SK-N-SH (cell line): ENCODE measurements at regions not wholly inside any gene's neighbourhood (a gene's known extent, or its start where the extent isn't known, plus 50 kb on each side); places are given as distances from the start of the nearest gene placed in this dataset.

Experiments
- CTCF ChIA-PET: fragments of 300-600, 350-600 bp; formaldehyde crosslinking; extraction: SDS; loops from one replicate; lab custom pipeline; 2021; lab: Yijun Ruan, JAX
- POLR2A ChIA-PET: fragments of 350-600 bp; sonication (Branson Sonifier 250); formaldehyde crosslinking; extraction: SDS; loops from one replicate; lab custom pipeline; 2020; ENCODE audit warnings: antibody characterized with exemption, inconsistent platforms; lab: Yijun Ruan, JAX
- DNase-seq: peaks from one replicate; pipeline ENCODE4 v3.0.0; 2012
- H2AFZ ChIP-seq: fragments of 200-600 bp; sonication (generic); 2 replicates; pipeline ENCODE4 v1.8.1; 2016; ENCODE audit warnings: antibody characterized with exemption, mild to moderate bottlenecking, low read depth
- H3F3A ChIP-seq: fragments of 200-600 bp; sonication (generic); replicated peaks from 2 replicates; pipeline ENCODE3; 2016; ENCODE audit warnings: antibody characterized with exemption, mild to moderate bottlenecking; ENCODE audit not compliant: insufficient read depth
- H3K27ac ChIP-seq, 2 experiments: fragments of 200-500 bp in 1 of 2; fragments of 200-600 bp in 1 of 2; sonication (Bioruptor generic) in 1 of 2; sonication (generic), shearing (Covaris generic) in 1 of 2; 2 replicates each; pipeline versions ENCODE4 v1.5.1 to v1.6.1; 2014 to 2016; ENCODE audit warnings: low read depth in 2 of 2, inconsistent platforms in 1 of 2, low read length in 1 of 2, mild to moderate bottlenecking in 1 of 2, mixed read lengths in 1 of 2
- H3K27me3 ChIP-seq: fragments of 200-600 bp; sonication (generic), shearing (Covaris generic); 2 replicates; pipeline ENCODE4 v1.6.1; 2016; ENCODE audit warnings: mixed run types; ENCODE audit not compliant: insufficient read depth
- H3K36me3 ChIP-seq, 2 experiments: fragments of 200-500 bp in 1 of 2; fragments of 200-600 bp in 1 of 2; sonication (Bioruptor generic) in 1 of 2; sonication (generic) in 1 of 2; replicated peaks in 1 of 2; 2 replicates each; pipeline versions ENCODE3 to v1.5.1; 2014 to 2016; ENCODE audit warnings: low read length in 1 of 2, mild to moderate bottlenecking in 1 of 2; ENCODE audit not compliant: insufficient read depth in 2 of 2, control insufficient read depth in 1 of 2
- H3K4me1 ChIP-seq, 2 experiments: fragments of 200-500 bp in 1 of 2; fragments of 200-600 bp in 1 of 2; sonication (Bioruptor generic) in 1 of 2; sonication (generic), shearing (Covaris generic) in 1 of 2; 2 replicates each; pipeline versions ENCODE4 v1.5.1 to v1.6.1; 2014 to 2016; ENCODE audit warnings: low read depth in 1 of 2, low read length in 1 of 2, mixed run types in 1 of 2; ENCODE audit not compliant: insufficient read depth in 2 of 2, control insufficient read depth in 1 of 2
- H3K4me2 ChIP-seq: fragments of 200-600 bp; sonication (generic), shearing (Covaris generic); 2 replicates; pipeline ENCODE4 v1.6.1; 2017; ENCODE audit warnings: mixed run types
- H3K4me3 ChIP-seq, 2 experiments: fragments of 200-500 bp in 1 of 2; fragments of 200-600 bp in 1 of 2; sonication (Bioruptor generic) in 1 of 2; sonication (generic), shearing (Covaris generic) in 1 of 2; 2 replicates each; pipeline versions ENCODE4 v1.5.1 to v1.8.1; 2014 to 2016; ENCODE audit warnings: low read depth in 2 of 2, inconsistent platforms in 1 of 2, low read length in 1 of 2, mild to moderate bottlenecking in 1 of 2, mixed read lengths in 1 of 2, moderate library complexity in 1 of 2
- H3K79me2 ChIP-seq: fragments of 200-600 bp; sonication (generic); 2 replicates; pipeline ENCODE4 v1.8.1; 2017; ENCODE audit warnings: mild to moderate bottlenecking; ENCODE audit not compliant: insufficient read depth
- H3K9ac ChIP-seq: fragments of 200-600 bp; sonication (generic); 2 replicates; pipeline ENCODE4 v1.6.1; 2017; ENCODE audit warnings: mixed run types
- H3K9me2 ChIP-seq: fragments of 200-600 bp; sonication (generic); 2 replicates; pipeline ENCODE4 v1.6.1; 2017; ENCODE audit warnings: mixed run types
- H3K9me3 ChIP-seq: fragments of 200-600 bp; sonication (generic); 2 replicates; pipeline ENCODE4 v1.6.1; 2017; ENCODE audit warnings: mixed run types, mild to moderate bottlenecking, moderate library complexity
- H4K20me1 ChIP-seq: fragments of 200-600 bp; sonication (generic); 2 replicates; pipeline ENCODE4 v1.6.1; 2017; ENCODE audit warnings: mild to moderate bottlenecking, mixed run types; ENCODE audit not compliant: insufficient read depth
- ELF1 ChIP-seq: IDR thresholded peaks from 2 replicates; pipeline ENCODE4 v1.4.0; 2012
- EZH2phosphoT487 ChIP-seq: fragments of 200-600 bp; sonication (generic); IDR thresholded peaks from 2 replicates; pipeline ENCODE4 v1.6.1; 2017; ENCODE audit warnings: low read depth, mixed run types, mild to moderate bottlenecking, antibody characterized with exemption, moderate library complexity, borderline replicate concordance
- FOXM1 ChIP-seq: IDR thresholded peaks from 2 replicates; pipeline ENCODE4 v1.4.0; 2012; ENCODE audit warnings: low read depth, mild to moderate bottlenecking
- GATA2 ChIP-seq: sonication (generic); formaldehyde crosslinking; IDR thresholded peaks from 2 replicates; pipeline ENCODE4 v1.5.0; 2020; ENCODE audit warnings: mild to moderate bottlenecking, missing genetic modification reagents
- MXI1 ChIP-seq: IDR thresholded peaks from 2 replicates; pipeline ENCODE4 v1.6.1; 2012; ENCODE audit warnings: mild to moderate bottlenecking, low read depth, low read length, improper control_type of control experiment
- NFIC ChIP-seq: IDR thresholded peaks from 2 replicates; pipeline ENCODE4 v1.4.0; 2012; ENCODE audit warnings: borderline replicate concordance
- PBX3 ChIP-seq: IDR thresholded peaks from 2 replicates; pipeline ENCODE4; 2012
- RAD21 ChIP-seq: IDR thresholded peaks from 2 replicates; pipeline ENCODE4 v1.6.1; 2012; ENCODE audit warnings: mild to moderate bottlenecking, low read length
- REST ChIP-seq: IDR thresholded peaks from 2 replicates; pipeline ENCODE4 v1.6.1; 2012; ENCODE audit warnings: mild to moderate bottlenecking, low read depth, low read length, moderate library complexity
- RXRA ChIP-seq: IDR thresholded peaks from 2 replicates; pipeline ENCODE4 v1.4.0; 2012; ENCODE audit warnings: low read depth, mild to moderate bottlenecking, borderline replicate concordance
- SIN3A ChIP-seq: IDR thresholded peaks from 2 replicates; pipeline ENCODE4 v1.6.1; 2012; ENCODE audit warnings: low read depth, mild to moderate bottlenecking, low read length, moderate library complexity, borderline replicate concordance
- SMC3 ChIP-seq: IDR thresholded peaks from 2 replicates; pipeline ENCODE4 v1.6.1; 2012; ENCODE audit warnings: low read depth, low read length, improper control_type of control experiment
- TEAD4 ChIP-seq: IDR thresholded peaks from 2 replicates; pipeline ENCODE4 v1.4.0; 2012; ENCODE audit warnings: mild to moderate bottlenecking, borderline replicate concordance; ENCODE audit not compliant: insufficient read depth
- USF1 ChIP-seq: IDR thresholded peaks from 2 replicates; pipeline ENCODE4 v1.4.0; 2012; ENCODE audit warnings: low read depth, borderline replicate concordance
- USF2 ChIP-seq: fragments of 150-350 bp; IDR thresholded peaks from 2 replicates; pipeline ENCODE4 v1.6.1; 2017; ENCODE audit warnings: antibody characterized with exemption, low read length, low read depth, borderline replicate concordance
- YY1 ChIP-seq: IDR thresholded peaks from 2 replicates; pipeline ENCODE4 v1.4.0; 2012; ENCODE audit warnings: low read depth, mild to moderate bottlenecking

GRCh38 chr7:54429111-54429510, 113.1 kb upstream of the VSTM2A start:
- Histone ChIP-seq H3K27ac (no peak overlapping the region), H3K27me3 (no peaks in the 10 kb centered on the region), H3K79me2 (no peaks in the 10 kb centered on the region), H3K9ac (no peak overlapping the region), H3K9me3 (peaks cover 7% of the 10 kb centered on the region), H2AFZ (no peak overlapping the region), H3K4me2 (no peak overlapping the region), H3K4me1 (no peaks in the 10 kb centered on the region), H4K20me1 (no peaks in the 10 kb centered on the region), H3F3A (no peaks in the 10 kb centered on the region), H3K36me3 (no peaks in the 10 kb centered on the region), H3K9me2 (0 out of 2 replicates have a peak, but pooled peaks cover 6% of the 10 kb centered on the region), H3K4me3 (no peak overlapping the region)
- CTCF ChIA-PET, result no interaction called here
- no peak for TF ChIP-seq NFIC
- TF ChIP-seq USF1, result no peak
- TF ChIP-seq GATA2 (CRISPR knock-in tag), result no peak
- no peak for TF ChIP-seq USF2
- no peak for TF ChIP-seq MXI1
- no peak for TF ChIP-seq RAD21
- TF ChIP-seq PBX3, result no peak
- no peak for TF ChIP-seq YY1
- no peak for TF ChIP-seq TEAD4
- TF ChIP-seq SMC3, result no peak
- TF ChIP-seq SIN3A, result no peak
- no peak for TF ChIP-seq RXRA
- no peak for TF ChIP-seq EZH2phosphoT487
- TF ChIP-seq FOXM1, result no peak
- TF ChIP-seq REST, result no peak
- no peak for TF ChIP-seq ELF1
- POLR2A ChIA-PET, result no interaction called here
- DNase-seq, result no peak
